NCI-H2081 treated with DMSO at 0.1 percent for 48 hours (cell line): ENCODE measurements at regions not wholly inside any gene's neighbourhood (a gene's known extent, or its start where the extent isn't known, plus 50 kb on each side); places are given as distances from the start of the nearest gene placed in this dataset.

ENCODE experiments used
- DNase-seq: peaks from one replicate; lab custom pipeline; 2025; lab: John Stamatoyannopoulos, UW

DNA sequence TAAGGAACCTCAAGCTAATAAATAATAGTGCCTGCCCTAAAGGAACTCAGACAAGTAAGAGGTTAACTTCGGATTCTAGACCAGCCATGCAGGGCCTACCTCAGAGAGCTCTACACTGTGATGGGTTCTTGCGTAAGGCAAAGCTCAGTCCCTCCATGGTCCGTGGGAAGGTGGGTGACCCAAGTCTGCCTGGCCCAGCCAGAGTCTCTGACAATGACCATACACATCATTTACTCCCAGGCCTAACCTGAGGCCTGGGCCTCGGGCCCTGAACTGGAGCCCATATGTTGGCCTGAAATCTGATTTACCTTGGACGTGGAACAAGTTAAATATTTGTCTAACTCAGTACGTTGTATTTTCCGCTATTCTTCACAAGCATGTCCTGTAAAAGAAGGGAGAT is 55.1 kb downstream of the TMEM174 start:
- no peak for DNase-seq
